ENCODE measurements at regions not wholly inside any gene's neighbourhood (a gene's known extent, or its start where the extent isn't known, plus 50 kb on each side); places are given as distances from the start of the nearest gene placed in this dataset.

DNA sequence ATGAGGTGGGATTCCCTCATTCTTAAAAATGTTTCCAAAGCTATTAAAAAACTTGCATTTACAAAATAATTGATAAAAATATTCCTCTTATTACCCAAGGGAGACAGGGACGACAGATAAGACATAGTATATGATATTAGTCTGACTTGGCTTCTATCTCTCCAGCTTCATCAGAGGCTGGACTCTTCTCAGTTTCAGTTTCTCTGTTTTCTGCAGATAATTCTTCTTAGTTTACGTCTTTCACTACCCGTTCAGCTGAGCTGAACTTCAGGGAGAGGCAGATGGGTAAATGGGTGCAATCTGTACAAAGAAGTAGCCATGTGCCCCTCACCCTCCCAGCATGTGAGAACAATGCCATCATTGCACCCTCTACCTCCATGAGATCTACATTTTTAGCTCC, 214.0 kb upstream of the SLIT2 start:
- TF ChIP-seq FOXP2 (optimal IDR thresholded peaks at IDR 0.05; ENCODE audit: borderline replicate concordance, extremely low read depth, extremely low read length, insufficient read depth) (no peak), TAF1 (IDR thresholded peaks at IDR 0.05; ENCODE audit: borderline replicate concordance, insufficient read depth, low read length) (no peak), POLR2AphosphoS5 (IDR thresholded peaks at IDR 0.05; ENCODE audit: low read depth, low read length) (no peak)
- TF ChIP-seq, protein P1, sequence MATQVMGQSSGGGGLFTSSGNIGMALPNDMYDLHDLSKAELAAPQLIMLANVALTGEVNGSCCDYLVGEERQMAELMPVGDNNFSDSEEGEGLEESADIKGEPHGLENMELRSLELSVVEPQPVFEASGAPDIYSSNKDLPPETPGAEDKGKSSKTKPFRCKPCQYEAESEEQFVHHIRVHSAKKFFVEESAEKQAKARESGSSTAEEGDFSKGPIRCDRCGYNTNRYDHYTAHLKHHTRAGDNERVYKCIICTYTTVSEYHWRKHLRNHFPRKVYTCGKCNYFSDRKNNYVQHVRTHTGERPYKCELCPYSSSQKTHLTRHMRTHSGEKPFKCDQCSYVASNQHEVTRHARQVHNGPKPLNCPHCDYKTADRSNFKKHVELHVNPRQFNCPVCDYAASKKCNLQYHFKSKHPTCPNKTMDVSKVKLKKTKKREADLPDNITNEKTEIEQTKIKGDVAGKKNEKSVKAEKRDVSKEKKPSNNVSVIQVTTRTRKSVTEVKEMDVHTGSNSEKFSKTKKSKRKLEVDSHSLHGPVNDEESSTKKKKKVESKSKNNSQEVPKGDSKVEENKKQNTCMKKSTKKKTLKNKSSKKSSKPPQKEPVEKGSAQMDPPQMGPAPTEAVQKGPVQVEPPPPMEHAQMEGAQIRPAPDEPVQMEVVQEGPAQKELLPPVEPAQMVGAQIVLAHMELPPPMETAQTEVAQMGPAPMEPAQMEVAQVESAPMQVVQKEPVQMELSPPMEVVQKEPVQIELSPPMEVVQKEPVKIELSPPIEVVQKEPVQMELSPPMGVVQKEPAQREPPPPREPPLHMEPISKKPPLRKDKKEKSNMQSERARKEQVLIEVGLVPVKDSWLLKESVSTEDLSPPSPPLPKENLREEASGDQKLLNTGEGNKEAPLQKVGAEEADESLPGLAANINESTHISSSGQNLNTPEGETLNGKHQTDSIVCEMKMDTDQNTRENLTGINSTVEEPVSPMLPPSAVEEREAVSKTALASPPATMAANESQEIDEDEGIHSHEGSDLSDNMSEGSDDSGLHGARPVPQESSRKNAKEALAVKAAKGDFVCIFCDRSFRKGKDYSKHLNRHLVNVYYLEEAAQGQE (IDR thresholded peaks at IDR 0.05; ENCODE audit: insufficient read depth in 1 of 2, low read depth in 2 of 2, low read length in 2 of 2) = no peak

DNA sequence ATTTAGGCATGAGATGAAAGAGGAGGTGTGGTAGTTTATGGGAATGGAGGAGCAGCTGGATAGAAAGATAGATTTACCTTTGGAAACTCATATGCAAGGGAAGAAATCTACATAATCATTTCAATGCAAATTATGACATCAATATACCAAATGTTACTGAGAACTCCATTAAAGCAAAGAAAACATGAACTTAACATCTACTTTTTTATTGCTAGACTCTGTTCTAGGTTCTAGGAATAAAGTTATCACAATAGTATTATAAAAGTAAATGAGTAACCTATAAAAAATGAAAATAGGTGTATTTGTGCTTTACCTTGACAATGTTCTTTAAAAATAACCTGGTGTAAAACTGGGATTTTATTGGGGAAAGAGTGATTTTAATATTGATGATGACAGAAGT, 221.6 kb upstream of the SLIT2 start:
- no peak for TF ChIP-seq FOXP2 (optimal IDR thresholded peaks at IDR 0.05; ENCODE audit: borderline replicate concordance, extremely low read depth, extremely low read length, insufficient read depth)
- TF ChIP-seq SIN3A (IDR thresholded peaks at IDR 0.05; ENCODE audit: borderline replicate concordance, insufficient read depth, low read length) = no peak
- TF ChIP-seq TAF1 (IDR thresholded peaks at IDR 0.05; ENCODE audit: borderline replicate concordance, insufficient read depth, low read length) = no peak
- no peak for TF ChIP-seq POLR2AphosphoS5 (IDR thresholded peaks at IDR 0.05; ENCODE audit: low read depth, low read length)
- TF ChIP-seq, protein P1 (IDR thresholded peaks at IDR 0.05; ENCODE audit: insufficient read depth in 1 of 2, low read depth in 2 of 2, low read length in 2 of 2) = no peak

DNA sequence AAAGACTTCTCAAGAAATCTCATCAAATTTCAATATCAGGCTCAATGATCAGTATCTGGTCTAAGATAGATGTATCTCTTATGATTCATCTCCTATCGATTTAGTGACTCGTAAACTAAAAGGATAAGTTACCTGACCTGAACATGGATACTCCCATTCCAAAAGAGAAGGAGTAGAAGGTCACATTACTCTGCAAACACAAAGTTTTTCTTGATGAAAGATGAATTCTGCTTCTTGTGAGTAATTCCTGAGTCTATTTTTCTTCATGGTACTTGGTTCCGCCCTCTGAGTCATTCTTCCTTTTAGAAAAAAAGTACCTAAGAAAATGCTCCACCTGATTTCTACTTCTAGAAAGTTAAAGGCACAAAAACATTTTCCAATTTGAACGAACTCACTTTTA, 223.1 kb upstream of the SLIT2 start:
- no peak for TF ChIP-seq SIN3A (IDR thresholded peaks at IDR 0.05; ENCODE audit: borderline replicate concordance, insufficient read depth, low read length)
- TF ChIP-seq POLR2AphosphoS5 (IDR thresholded peaks at IDR 0.05; ENCODE audit: low read depth, low read length) = no peak
- TF ChIP-seq FOXP2 (optimal IDR thresholded peaks at IDR 0.05; ENCODE audit: borderline replicate concordance, extremely low read depth, extremely low read length, insufficient read depth) = no peak
- TF ChIP-seq TAF1 (IDR thresholded peaks at IDR 0.05; ENCODE audit: borderline replicate concordance, insufficient read depth, low read length) = no peak

DNA sequence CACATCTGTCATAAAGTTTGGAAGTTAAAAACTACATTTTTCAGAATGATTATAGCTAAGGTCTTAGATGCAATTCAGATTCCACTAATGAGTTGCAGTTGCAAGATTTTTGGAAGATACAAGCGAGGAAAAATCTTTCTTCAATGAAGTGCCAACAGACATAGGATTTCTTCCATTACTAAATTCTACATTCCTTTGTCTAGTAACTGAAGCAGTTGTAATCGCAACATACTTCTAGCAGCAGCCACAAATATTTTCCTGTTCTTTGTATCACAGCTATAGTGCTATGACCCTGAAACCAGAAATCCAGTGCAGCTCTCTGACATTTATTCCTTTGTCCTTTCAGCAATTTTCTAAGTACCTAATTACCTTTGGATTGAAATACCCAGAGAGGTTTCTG, 225.2 kb upstream of the SLIT2 start:
- TF ChIP-seq SIN3A (IDR thresholded peaks at IDR 0.05; ENCODE audit: borderline replicate concordance, insufficient read depth, low read length) (no peak), TAF1 (IDR thresholded peaks at IDR 0.05; ENCODE audit: borderline replicate concordance, insufficient read depth, low read length) (no peak), FOXP2 (optimal IDR thresholded peaks at IDR 0.05; ENCODE audit: borderline replicate concordance, extremely low read depth, extremely low read length, insufficient read depth) (no peak), POLR2AphosphoS5 (IDR thresholded peaks at IDR 0.05; ENCODE audit: low read depth, low read length) (no peak)
- TF ChIP-seq, protein P1 (IDR thresholded peaks at IDR 0.05; ENCODE audit: insufficient read depth in 1 of 2, low read depth in 2 of 2, low read length in 2 of 2) = no peak

DNA sequence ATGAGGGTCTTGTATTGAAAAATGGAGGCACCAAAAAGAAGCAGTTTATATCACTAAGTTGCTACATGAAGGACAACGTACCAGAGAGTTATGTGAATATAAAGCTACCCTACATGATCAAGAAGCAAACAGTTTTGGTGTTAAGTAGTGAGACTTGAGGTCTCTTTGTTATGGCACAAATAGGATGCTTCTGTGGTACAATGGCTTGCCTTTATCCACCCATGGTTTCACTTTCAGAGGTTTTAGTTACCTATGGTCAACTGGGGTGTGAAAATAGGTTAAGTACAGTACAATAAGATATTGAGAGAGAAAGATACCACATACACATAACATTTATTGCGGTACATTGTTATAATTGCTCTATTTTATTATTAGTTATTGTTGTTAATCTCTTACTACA, 229.2 kb upstream of the SLIT2 start:
- no peak for TF ChIP-seq FOXP2 (optimal IDR thresholded peaks at IDR 0.05; ENCODE audit: borderline replicate concordance, extremely low read depth, extremely low read length, insufficient read depth)
- no peak for TF ChIP-seq SIN3A (IDR thresholded peaks at IDR 0.05; ENCODE audit: borderline replicate concordance, insufficient read depth, low read length)
- no peak for TF ChIP-seq TAF1 (IDR thresholded peaks at IDR 0.05; ENCODE audit: borderline replicate concordance, insufficient read depth, low read length)
- TF ChIP-seq POLR2AphosphoS5 (IDR thresholded peaks at IDR 0.05; ENCODE audit: low read depth, low read length) = no peak
- TF ChIP-seq, protein P1 (IDR thresholded peaks at IDR 0.05; ENCODE audit: insufficient read depth in 1 of 2, low read depth in 2 of 2, low read length in 2 of 2) = no peak

Data from PFSK-1 (cell line).